ENCODE measurements at regions not wholly inside any gene's neighbourhood (a gene's known extent, or its start where the extent isn't known, plus 50 kb on each side); places are given as distances from the start of the nearest gene placed in this dataset.

- no peak for DNase-seq
Measured at GRCh38 chr10:124285587-124286527, 132.9 kb downstream of the OAT start.

GRCh38 chr10:124283949-124284250 is 134.8 kb downstream of the OAT start:
- DNase-seq: no peak

- DNase-seq: no peak
Measured at GRCh38 chr10:124283215-124283948, 135.3 kb downstream of the OAT start.

DNA sequence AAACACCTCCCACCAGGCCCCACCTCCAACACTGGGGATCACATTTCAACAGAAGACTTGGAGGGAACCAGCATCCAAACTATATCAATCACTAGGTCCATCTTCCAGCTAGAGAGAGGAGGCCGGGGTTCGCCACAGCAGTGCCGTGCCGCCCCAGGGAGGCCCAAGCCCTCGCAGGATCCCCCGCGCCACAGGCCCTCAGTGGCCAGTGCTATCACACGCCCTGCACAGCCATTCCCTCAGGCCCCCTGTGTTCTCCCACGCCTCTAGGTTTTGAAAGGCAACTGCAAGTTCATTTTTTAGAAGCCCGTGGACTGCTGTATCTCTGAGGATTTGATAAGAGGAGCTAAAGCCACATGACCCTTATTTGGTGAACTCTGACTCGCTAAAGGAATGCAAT is 136.4 kb downstream of the OAT start:
- DNase-seq: no peak

DNA sequence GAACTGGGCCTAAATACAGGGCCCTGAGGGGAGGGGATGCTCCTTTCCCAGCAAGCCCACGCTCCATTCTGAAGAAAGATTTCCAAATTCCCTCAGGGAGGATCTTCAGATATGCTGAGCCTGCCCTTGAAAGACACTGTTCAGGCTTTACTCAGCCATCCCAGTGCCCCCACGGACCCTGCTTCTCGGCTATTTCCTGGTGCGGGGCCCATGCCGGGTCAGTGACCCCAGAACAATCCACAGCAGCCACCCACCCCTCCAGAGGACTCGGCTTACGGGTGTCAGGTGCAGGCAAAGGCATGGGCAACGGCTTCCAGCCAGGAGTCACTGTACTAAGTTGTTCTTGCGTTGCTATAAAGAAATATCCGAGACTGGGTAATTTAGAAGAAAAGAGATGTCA is 137.1 kb downstream of the OAT start:
- DNase-seq: no peak

- no peak for DNase-seq
Measured at GRCh38 chr10:124280916-124281315, 137.8 kb downstream of the OAT start.

GRCh38 chr10:124279882-124280281 is 138.8 kb downstream of the OAT start:
- DNase-seq: no peak

DNA sequence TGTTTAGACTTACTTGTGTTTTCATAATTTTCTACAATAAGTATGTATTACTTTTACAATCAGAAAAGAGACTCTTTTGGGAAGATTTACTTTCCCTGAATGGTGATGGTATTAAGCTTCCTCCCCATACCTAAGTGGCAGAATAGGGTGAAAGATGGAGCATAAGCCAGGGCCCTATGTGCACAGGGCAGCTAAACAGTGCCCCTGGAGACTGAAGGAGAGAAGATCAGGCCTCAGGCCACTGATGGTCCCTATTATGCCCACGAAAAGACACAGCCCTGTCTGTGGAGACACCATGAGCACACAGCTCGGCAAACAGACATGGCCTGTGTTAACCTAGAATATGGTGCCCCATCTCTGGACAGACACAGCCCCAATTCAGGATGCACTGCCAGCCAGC is 139.4 kb downstream of the OAT start:
- DNase-seq: no peak

DNA sequence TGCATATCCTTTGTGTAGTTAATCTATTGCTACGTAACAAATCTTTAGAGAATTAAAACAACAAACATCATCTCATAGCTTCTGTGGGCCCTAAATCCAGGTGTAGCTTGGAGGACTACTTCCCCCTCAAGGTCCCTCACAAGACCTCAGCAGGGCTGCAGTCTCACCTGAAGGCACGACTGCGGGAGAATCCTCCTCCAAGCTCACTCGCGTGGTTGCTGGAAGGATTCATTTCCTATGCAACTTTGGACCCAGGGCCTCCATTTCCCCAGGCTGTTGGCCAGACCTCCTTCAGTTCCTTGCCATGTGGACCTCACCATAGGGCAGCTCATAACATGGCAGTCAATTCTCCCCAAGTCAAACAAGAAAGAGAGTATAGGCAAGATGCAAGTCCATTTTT is 140.4 kb downstream of the OAT start:
- no peak for DNase-seq

DNA sequence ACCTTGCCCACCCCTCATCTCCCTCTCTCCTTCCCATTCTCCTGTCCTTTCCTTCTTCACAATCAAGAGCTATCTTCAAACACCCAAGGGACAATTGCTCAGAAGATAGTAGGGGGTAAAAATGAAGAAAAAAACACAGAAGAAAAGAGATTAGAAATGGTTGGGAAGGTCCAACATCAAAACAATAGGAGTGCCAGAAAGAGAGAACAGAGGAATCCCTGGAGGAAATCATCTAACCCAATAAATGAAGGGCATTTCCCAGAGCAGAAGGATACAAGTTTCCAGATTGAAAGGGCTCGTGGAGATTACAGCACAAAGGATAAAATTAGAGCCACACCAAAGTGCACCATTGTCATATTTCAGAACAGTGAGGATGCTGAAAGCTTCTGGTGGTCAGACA is 145.6 kb downstream of the OAT start:
- no peak for DNase-seq

GRCh38 chr10:124271676-124272075 is 147.0 kb downstream of the OAT start:
- no peak for DNase-seq

- DNase-seq: no peak
Measured at GRCh38 chr10:124270530-124271327, 148.0 kb downstream of the OAT start.

- DNase-seq: no peak
Measured at GRCh38 chr10:124268976-124269375, 149.7 kb downstream of the OAT start.

DNA sequence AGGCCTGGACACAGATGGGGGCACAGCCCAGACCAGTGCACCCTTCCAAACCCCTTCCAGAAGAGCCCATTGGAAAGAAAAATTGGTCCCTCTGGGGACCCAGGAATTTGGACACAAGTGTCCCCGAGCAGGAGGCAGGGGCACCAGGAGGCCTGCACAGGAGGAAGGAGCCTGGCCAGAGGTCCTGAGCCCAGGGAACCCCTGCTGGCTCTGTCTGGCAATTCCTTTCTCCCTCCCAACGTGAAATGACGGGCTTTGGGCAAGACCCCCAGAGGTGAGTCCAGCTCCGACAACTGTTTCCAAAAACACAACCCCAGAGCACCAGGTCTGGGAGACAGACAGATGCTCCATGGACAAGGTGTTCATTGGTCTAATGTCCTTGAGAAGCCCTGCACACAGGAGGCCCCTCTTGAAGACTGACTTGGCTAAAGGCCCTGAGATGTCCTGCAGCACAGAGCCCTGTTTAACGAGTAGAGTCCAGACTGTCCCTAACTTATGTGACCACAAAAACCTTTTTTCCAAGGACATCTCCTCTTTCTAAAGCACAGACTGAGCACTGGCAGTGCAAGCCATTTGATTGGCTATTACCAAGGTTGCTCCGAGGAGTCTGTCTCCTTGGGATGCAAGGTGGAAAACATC is 150.7 kb downstream of the OAT start:
- no peak for DNase-seq

DNA sequence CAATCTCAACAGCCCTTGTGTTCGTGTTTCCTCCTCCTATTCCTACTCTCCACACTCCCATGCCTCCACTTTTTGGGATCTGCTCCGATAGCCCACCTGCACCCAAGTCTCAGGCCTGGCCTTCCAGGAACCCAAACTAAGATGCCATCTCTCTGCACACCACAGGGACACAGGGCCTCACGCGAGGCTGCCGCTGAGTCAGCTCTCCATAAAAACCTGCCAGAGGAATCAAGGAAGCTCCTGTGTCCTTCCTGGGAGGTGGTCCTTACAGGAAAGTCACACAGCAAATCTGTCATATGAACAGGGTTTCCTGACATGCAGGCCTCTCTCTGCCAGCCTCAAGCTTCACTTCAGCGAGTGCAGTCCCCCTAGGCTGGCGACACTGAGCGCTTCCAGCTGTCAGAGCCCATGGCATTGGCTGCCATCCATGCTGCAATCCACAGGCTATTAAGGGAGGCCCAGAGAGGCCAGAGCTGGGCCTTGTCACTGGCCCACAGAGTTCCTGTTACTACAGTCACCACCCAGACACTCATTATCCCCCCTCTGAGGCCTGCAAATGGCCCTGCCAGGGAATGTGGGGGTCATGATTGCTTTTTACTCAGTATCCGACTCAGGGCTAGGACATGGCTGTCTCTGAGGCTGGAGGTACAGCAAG is 151.4 kb downstream of the OAT start:
- no peak for DNase-seq

DNA sequence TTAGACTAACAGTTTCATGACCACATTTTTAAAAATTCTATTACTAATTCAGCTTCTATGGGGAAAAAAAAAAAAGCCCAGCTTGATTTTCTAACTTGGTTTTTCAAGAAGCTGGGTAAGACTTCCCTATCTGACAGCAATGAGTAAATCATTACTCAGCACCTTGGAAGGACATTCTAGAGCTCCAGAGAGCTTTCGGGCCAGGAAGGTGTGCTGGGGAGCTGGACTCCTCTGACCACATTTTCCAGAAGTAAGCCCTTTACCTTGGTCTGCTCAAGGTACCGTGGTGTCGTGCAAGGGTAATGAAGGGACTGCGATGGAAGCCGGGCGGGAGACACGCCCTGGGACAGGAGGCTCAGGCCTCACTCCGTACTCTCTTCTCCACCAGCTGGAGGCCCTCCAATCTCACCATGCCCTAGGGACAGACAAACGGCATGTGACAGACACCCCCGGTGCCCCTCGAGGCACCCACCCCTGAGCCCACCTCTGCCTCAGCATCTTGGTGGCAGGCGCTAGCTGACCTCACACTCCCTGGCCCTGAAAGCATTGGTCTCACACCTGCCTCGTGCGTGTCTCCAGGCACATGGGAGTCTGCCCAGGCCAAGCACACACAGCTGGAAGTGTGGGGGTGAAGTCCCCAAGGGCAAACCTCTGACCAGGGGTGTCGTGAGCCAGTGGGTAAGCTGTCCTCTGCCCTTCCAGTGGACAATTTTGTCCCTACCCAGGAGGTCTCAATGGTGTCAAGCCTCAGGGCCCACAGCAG is 152.1 kb downstream of the OAT start:
- no peak for DNase-seq

- no peak for DNase-seq
Measured at GRCh38 chr10:124265776-124266467, 152.8 kb downstream of the OAT start.

DNA sequence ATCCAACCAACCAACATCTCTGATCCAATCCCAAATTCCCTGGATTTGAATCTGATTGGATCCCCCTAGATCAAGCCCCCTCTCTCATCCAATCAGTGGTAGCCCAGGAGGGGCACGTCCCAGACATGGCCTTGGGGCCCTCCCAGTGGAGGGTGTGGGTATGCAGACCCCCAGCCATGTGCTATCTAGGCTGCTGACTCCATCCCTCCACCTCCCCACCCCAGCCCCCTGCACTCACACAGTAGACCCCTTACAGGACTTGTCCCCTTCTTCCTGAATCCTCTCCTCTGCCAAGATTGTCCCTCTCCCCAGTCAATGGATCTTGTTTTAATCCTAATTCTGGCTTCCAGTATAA is 153.4 kb downstream of the OAT start:
- DNase-seq: no peak

DNA sequence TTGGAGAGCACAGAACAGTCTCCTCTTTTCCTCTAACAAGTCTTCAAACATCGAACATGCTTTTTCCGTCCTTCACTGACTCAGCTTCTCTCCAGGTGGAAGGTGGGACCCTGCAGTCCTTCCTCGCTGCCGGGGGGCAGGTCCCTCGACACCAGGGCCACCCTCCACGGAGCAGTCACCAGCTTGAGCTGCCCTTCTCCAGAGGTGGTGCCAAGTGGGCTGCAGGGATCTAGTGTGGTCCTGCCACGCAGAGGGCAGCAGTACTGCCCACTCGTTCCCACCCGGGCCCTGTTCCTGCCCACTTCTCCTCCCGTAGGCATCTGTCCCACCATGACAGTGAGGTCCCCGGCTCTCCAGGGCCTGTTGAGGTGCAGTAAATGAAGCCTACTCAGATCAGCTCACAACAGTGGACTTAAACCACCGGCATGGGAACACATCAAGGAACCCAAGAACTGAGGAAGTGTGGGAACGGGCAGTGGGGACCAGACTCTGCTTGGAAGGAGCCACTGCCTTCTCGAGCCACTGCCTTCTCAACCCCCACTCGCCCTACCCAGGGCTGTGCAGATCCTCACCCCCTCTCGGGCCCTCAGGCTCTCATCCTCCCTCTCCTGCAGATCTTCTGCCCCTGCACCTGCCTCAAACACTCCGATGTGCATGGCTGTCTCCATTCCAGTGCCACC is 153.9 kb downstream of the OAT start:
- no peak for DNase-seq

DNA sequence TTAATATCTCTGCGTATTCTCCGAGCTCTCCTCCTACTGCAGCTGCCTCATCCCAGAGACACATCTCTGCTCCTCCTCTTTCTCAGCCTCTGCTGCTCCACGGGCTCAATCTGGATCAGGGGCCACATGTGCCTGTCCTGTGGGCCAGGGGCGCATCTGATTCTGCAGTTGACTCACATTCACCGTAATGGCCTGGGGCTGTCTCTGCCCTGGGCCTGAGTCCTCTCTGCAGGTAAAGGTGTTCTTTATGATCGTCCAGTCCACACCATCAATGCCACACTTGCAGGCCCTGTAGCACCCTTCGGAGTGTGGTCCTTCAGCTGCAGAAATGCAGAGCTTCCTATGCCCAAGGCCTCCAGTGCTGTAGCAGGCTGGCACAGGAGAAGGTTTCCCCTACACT is 154.5 kb downstream of the OAT start:
- no peak for DNase-seq

DNA sequence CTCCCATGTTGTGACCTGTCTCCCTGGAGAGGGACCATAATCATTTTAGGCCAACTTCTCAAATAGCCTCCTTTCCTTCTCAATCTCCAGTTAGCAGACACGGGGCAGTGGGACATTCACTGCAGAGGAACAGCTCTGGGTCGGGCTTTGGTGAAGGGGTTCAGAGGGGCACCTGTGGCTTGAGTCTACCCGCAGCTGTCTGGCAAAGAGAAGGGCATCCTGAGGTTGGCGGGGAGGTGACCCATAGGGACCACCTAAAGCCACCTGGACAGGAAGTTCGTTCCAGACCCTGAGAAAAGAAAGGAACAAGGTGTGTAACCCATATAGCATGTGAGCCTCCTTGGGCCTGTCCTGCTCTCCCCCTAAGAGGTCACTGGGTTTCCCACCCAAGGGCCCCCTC is 155.0 kb downstream of the OAT start:
- no peak for DNase-seq

Data from activated CD4-positive, alpha-beta T cell treated with anti-CD3 and anti-CD28 coated beads, Interleukin-2, amount 50 U/mL, for 48 hours (primary cell).